HG03045 (cell line): ENCODE measurements at regions not wholly inside any gene's neighbourhood (a gene's known extent, or its start where the extent isn't known, plus 50 kb on each side); places are given as distances from the start of the nearest gene placed in this dataset.
"Not testable (repeated sequence)": the region's sequence is repeated elsewhere in the genome, so short reads cannot be mapped to it uniquely, and the experiment has no call there.

Source experiments
- ATAC-seq: cut with Tn5 transposase; IDR thresholded peaks from one replicate; pipeline ENCODE4 v1.9.1; 2021; ENCODE audit warnings: mild to moderate bottlenecking, moderate library complexity; ENCODE audit not compliant: unreplicated experiment

DNA sequence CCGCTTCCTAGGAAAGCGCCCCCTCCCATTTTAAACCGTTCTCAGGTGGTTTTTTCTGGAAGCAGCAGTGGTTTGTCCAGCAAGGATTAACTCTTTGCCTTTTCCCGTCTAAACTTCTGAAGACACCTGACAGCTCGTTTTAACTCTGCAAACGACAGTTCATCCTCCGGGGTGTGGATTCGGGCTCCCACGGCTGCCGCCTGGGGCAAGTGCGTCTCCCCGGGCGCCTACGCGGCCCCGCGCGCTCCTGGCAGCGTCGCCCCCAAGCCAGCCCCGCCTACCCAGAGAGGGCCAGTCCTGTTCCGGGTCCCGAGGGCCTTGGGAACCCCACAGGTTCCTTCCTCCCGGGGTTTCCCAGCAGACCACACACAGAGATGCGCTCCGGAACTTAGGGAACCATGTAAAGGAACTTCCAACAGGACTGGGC is 54.4 kb downstream of the PRR18 start:
- no peak for ATAC-seq

DNA sequence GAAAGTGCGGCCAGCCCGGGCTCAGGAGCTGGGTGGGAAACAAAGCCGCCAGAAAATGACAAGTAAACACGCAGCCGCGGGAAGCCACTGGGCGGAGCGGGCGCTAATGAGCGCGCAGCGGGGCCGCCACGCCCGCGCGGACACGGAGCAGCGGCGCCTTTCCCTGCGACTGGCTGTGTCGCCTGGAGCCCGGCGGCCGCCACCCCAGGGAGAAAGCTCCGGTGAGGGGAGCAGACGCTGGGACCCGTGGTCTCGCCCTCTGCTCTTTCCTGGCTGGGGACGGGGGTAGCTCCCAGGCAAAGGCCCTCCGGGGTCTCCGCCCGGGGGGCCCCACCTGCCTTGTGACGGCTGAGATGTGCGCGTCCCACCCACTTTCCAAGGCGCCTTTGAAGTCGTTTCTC is 54.9 kb downstream of the PRR18 start:
- no peak for ATAC-seq

DNA sequence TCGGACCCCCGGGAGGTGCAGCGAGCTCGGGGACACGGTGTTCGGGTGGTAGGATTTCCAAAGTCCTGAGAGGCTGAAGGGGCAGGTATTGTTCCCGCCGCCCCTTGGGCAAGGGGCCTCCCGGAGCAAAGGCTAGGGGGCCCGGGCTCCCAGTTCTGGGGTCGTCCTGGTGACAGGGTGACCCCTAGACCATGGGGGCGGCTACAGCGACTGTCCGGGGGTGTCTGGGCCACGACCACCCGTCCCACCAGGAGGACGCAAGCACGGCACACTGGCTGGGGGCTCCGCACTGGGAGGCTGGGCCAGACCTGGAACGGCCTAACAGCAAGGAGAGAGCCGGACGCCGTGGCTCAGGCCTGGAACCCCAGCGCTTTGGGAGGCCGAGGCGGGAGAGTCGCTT is 55.6 kb downstream of the PRR18 start:
- no peak for ATAC-seq

DNA sequence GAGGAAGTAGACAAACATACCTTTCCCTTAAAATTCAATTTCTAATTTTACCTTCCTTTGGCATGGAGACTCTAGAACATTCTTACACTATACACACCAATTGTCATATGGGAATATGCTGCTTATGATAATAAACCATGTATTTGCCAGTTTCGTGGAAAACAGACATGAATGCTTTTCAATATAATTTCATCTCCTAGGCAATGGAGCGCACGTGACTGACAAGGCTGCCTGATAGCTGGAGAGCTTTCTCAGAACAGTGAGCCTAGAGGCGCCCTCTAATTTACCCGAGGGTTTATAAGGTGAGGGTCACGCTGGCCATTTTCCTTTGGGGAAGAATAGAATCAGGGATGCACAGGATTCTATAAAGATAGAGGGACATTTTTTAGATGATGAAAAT is 56.5 kb downstream of the PRR18 start:
- ATAC-seq, result no peak

DNA sequence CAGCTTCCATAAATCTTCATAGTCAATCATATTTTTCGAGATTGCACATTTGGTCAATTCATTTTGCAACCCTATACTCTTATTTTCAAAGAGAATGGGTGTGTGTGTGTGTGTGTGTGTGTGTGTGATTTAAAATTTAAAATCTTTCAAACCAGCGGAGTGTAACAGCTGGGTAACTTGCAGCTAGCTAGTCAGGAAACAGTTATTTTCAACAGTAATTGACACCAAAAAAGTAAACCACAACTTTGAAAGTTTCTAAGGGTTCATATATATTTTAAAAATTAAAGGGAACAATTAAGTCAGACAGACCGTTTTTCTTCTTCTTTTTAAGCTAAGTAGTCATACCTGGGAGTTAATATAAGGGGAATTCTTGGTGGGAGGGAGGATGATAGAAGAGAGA is 57.0 kb downstream of the PRR18 start:
- no peak for ATAC-seq

DNA sequence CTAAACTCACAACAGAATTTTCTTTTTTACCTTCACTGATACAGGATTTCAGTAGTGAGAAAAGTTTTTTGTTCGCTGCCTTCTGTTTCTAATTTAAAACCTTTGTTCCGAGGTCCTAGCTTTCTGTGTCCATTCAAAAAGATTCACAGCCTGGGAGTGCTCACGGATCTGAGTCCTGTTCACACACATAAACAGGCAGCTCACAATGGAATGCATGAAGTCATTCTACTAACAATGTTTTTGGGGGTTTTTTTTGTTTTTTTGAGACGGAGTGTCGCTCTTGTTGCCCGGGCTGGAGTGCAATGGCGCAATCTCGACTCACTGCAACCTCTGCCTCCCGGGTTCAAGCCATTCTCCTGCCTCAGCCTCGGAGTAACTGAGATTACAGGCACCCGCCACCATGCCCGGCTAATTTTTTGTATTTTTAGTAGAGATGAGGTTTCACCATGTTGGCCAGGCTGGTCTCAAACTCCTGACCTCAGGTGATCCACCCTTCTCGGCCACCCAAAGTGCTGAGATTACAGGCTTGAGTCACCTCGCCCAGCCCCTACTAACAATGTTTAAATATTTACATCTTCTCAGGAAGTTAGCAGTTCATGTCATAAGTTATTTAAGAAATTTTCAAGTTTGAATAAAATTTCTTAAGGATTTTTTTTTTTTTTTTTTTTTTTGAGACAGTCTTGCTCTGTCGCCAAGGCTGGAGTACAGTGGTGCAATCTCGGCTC is 59.0 kb downstream of the PRR18 start:
- ATAC-seq, result not testable (repeated sequence)

DNA sequence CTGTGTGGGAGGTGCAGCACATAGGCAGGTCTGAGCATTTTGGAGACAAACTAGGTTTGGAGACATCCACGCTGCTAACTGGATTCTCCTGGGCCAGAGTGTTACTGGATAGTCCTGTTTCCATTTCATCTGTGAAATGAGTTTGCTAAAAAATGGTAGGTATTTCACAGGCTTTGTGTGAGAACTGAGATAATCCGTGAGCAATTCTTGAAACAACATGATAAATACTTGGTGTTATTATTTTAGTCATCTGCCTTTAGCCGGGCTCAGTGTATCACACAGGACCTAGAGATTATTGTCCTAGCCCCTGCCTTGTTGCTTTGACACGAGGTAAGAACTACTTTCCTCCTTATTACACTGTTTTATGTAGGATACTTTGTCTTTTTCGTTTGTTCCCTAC is 63.0 kb downstream of the PRR18 start:
- ATAC-seq, result no peak

DNA sequence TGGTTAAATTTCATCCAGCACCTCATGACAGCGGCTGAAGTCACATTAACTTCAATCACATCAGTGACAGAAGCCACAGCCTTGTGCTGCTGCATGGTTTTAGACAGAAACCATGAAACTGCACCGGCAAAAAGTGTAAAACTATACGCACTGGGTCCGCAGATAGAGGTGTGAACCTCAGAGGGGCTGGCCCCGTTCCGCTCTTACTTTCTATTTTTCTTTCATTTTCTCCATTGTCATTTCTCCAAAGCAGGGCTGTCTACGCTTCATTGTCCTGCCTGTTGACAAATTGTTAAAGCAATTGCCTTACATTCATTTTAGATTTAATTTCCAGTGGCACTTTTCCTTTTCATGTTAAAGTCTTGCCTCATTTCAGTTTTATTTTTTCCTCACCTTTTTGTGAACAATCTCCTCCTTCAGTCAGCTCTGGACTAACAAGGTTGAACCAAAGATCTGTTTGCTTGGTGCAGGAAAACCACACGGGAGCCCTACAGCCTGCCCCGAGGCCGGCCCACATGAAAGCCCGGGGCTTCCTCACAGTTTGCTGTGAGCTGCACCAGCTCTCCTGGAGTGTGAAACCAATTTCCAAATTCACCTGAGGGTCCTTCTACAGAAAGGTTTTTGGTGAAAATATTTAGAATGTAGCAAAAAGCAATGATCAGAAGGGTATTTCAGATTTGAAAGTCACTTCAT is 63.7 kb downstream of the PRR18 start:
- peak; percentile 84 for ATAC-seq

DNA sequence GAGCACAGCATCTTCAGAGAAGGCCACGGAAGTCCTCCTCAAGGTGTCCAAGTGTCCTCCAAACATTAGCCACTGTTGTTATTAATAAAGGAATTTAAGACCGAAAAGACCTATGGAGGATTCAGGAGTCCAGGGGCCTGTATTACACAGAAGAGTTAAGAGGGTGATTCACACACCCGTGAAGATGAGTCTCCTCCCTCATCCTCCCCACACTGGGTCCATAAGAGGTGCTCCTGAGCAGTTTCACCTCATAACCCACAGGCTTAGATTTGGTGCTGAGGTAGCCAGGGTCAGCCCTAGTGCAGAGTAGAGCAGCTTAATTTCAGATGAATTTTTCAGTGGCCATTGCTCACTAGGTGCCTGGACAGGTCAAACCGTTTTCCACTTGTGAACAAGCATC is 65.3 kb downstream of the PRR18 start:
- ATAC-seq, result no peak

DNA sequence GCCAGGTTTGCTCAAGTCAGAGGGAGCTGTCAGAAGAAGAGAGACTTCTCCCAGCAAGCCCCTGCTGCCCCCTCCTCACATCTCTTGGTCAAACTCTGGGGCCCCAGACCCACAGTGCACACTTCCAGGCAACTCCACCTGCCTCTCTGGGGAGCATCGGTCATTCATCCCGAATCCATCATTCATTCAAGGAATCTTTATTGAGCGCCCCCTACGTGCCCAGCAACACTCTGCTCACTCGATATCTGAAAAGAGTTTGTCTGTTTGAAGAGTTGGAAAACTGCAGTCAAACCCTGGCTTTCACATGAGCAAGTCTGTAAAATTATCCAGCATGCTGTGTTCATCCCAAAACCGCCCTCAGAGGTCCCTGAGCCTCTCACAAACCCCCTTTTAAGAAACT is 66.2 kb downstream of the PRR18 start:
- ATAC-seq, result no peak

DNA sequence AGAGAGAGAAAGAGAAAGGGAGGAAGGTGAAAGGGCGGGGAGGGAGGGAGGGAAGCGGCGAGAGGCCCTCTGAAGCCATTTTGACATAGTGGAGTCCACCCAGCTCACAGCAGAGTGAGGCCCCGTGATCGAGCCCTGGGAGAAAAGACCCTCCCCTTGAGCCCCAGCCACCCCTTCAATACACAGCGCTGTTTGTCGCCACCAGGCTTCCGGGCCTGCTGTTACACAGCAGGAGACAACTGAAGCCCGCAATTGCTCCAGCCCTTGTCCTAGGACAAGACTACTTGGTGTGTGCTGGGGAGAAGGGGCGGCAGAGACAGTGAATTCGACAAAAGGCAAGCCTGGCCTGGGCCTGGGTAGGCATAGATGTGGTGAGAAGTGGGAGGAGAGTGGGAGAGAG is 67.3 kb downstream of the PRR18 start:
- no peak for ATAC-seq

DNA sequence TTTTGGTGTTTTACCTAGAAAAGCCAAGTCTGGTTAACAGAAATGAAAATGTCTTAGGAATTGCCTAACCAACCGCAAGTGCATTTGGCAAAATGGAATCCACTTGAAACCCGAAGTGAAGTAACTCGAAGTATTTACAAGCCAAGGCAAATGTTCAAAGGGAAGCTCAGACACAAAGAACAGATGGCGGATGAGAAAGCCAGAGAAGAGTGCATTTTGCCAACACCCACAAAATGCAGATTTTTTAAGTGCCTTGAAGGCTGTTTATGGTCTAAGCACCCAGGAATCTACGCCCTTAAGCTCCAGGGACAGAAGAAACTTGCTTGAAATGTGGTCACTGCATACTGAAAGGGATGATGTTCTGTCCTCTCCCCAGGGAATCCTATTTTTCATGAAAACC is 70.0 kb upstream of the TBXT start:
- no peak for ATAC-seq

DNA sequence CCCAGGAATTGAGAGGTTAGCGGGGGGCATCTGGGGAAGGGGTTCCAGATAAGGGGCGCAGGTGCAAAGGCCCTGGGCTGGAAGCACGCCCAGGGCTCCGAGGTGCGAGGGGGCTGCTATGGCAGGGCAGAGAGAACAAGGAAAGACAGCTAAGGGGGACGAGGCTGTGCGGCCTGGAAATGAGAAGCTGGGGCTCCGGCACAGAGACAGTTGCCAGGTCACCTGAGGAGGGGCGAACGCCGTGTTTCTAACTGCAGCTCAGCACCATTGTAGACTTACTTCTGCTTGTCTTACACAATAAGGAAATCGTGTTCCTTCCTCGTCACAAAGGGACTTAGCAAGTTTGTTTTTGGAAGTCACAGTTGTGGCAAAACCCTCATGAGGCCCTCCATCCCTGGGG is 68.9 kb upstream of the TBXT start:
- no peak for ATAC-seq

DNA sequence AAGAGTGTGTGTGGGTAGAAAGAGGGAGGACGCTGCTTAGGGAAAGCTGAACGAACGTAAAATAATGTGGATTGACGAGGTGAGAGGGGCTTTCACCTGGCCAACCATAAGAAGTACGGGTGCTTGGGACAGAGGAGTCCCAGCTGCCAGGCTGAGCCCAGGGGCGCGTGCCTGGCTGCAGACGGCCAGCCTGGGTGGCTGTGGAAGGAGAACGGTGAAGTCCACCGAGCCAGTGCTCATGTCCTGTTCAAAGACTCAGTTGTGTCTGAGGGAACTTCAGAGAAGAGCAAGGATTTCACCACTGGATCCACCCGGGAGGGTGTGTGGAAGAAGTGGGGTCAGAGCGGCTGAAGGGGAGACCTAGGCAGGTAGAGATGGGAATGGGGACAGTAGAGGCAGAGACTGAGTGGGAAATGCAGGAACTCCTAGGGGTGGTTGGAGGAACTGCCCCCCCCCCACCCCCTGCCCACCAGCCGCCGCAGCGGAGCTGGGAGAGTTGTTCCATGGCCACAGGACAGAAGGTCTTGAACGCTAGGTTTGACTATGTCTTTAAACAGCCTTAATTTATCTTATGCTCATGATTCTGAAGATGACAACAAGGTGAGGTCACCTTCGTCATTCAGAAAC is 68.1 kb upstream of the TBXT start:
- no peak for ATAC-seq

DNA sequence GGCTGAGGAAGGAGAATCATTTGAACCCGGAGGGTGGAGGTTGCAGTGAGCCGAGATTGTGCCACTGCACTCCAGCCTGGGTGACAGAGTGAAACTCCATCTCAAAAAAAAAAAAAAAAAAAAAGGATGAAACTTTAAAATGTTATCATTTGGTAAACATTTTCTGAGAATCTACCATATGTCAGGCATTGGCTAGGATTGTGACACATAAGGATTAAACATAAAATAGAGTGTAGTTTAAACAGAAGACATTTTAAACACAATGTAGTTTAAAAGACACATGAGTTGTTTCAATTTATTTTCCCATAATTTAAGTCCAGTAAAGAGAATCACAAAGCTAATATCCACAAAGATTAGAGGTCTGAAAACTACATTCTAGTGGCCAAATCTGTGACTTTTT is 63.5 kb upstream of the TBXT start:
- not testable (repeated sequence) for ATAC-seq

DNA sequence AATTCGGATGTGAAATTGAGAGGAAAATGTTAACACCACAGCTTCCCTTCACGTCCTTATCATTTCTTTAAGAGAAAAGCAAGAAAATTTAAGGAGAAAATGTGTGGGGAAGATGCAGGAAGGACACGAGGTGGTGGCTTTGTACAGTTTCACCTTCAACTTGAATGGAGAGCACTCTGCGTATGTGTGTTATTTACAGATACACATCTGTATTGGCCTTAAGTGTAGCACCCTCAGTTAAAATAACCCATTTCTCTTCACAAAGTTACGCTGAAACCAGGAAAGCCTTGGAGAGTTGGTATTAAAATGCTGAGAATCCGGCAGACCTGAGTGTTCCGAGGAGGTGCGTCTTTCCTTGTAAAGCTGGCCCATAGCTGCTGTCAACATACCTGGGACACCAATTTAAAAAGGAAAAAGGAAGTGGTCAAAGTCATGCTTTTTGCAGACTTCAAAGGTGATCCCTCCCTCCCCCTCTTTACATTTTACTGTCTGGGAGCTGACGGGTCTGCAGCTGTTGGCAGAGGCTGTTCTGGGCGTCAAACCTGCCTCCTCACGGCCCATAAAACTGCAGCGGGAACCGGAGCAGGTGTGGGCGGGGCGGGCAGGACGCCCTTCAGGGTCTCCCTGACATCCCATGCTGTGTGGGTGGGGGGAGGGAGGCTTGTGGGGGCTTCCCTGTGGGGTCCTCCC is 61.3 kb upstream of the TBXT start:
- no peak for ATAC-seq

DNA sequence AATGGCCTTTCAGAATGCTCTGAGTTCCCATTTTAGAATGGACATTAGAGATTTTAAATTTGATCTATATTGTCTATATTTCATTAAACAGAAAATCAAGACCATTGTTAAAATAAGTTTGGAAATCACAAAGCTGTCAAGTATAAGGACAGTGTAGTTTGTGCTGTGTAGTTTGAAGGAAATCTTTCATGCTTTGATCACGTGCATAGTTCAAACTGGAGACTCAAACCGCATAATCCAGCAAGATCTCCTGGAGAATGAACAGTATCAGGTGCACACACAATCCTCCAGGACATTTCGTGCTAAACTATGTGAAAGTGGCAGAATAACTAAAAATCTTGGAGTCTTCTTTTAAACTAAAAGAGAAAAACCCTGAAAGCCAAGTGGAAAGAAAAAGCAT is 60.8 kb upstream of the TBXT start:
- no peak for ATAC-seq

DNA sequence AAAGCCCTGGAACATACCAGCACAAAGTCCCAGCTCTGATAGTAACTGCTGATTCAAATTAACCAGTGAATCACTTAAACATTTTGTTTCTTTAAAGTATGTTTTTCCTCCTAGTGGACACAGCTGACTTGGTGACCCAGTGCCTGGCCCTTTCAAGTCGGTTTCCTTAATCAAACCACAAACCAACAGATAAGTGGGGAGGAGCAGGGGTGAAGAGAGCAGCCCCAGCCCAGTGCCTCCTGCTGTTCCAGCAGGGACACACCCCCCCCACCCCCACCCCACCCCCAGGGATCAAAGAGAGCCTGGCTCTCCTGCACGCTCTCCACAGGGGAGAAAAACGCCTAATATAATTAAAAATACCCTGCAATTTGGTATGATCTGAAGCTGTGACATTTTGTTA is 55.4 kb upstream of the TBXT start:
- no peak for ATAC-seq

DNA sequence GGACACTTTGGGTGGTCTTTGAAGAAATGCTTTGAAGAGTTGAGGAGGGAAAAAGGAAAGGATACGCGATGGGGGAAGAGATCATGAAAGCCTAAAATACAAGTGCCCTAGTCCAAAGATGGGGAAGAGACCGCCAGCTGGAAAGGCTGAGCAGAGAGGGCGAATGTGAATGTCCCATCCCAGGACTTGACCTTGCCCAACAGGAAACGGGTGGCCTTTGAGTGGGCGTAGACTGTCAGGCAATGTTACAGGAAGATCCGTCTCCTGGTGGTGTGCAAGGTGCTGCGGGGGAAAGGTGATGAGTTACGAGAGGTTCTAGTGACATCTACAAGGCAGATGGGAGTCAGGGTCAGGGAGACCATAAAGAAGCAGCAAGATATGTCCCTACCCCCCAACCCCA is 55.0 kb upstream of the TBXT start:
- no peak for ATAC-seq

DNA sequence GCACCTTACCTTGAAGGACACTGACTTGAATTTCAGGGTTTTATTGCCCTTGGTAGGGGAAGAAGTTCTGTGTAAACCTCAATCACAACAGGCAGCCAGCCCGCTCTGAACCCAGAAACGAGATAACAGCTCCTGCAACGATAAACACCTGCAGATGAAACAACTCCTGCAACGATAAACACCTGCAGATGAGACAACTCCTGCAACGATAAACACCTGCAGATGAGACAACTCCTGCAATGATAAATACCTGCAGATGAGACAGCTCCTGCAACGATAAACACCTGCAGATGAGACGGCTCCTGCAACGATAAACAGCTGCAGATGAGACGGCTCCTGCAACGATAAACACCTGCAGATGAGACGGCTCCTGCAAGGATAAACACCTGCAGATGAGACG is 54.0 kb upstream of the TBXT start:
- no peak for ATAC-seq

DNA sequence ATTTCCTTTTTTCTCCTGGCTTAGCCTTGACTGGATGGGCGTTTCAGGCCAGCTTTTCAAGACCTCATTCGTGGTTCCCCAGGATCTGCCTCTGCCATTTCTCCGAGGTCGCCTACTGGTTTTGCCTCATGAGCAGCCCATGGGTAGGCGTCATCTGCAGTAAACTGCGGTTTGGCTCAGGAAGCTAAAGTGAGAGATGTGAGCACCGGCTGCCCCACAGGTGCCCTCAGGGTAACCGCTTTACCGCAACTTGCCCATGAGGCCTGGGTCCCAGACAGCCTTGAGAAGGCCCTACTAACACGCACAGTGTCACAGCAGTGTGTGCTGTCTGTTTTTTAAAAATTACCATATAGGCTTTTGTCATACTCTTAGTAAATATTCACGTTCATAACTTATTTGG is 53.4 kb upstream of the TBXT start:
- ATAC-seq, result no peak
